ENCODE measurements at regions not wholly inside any gene's neighbourhood (a gene's known extent, or its start where the extent isn't known, plus 50 kb on each side); places are given as distances from the start of the nearest gene placed in this dataset.

- no peak for DNase-seq
These were observed 1055.8 kb upstream of the CADM2 start for GRCh38 chr3:83902787-83903533.

GRCh38 chr3:83913381-83913780 is 1045.4 kb upstream of the CADM2 start:
- DNase-seq: no peak

DNA sequence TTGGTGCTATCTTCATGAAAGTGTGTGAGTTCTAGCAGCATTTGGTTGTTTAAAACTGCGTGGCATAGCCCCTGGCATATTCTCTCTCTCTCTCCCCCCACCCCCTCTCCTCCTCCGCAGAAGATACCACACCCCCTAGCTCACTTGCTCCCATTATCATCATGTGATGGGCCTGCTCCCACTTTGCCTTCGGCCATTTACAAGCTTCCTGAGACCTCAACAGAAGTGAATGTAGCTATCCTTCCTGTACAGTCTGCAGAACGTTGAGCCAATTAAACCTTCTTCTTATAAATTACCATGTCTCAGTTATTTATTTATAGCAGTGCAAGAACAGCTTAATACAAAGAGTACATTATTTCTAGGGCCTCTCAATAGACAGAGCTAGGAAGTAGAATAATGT is 1032.5 kb upstream of the CADM2 start:
- no peak for DNase-seq

GRCh38 chr3:83928391-83928790 is 1030.4 kb upstream of the CADM2 start:
- DNase-seq: no peak

GRCh38 chr3:83928903-83929302 is 1029.9 kb upstream of the CADM2 start:
- DNase-seq: no peak

- no peak for DNase-seq
These were observed 1024.4 kb upstream of the CADM2 start for GRCh38 chr3:83934192-83935021.

DNA sequence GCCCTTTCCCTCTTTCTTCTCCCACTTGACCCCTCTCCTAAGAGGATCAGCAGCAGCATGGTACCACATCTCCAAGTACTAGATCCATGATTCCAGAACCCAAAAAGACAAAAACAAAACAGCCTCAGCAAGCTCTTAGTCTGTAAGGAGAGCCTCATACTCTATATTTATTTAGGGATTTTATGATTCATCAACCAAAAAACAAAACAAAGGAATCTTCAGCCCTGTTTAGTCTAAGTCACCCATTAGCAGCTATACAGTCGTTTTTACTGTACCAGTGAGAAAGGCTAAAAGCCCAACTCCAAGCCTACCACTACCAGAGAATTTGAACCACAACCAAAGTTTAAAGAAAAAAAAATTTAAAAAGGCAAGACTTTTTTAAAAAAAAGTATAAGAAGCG is 1020.3 kb upstream of the CADM2 start:
- no peak for DNase-seq

DNA sequence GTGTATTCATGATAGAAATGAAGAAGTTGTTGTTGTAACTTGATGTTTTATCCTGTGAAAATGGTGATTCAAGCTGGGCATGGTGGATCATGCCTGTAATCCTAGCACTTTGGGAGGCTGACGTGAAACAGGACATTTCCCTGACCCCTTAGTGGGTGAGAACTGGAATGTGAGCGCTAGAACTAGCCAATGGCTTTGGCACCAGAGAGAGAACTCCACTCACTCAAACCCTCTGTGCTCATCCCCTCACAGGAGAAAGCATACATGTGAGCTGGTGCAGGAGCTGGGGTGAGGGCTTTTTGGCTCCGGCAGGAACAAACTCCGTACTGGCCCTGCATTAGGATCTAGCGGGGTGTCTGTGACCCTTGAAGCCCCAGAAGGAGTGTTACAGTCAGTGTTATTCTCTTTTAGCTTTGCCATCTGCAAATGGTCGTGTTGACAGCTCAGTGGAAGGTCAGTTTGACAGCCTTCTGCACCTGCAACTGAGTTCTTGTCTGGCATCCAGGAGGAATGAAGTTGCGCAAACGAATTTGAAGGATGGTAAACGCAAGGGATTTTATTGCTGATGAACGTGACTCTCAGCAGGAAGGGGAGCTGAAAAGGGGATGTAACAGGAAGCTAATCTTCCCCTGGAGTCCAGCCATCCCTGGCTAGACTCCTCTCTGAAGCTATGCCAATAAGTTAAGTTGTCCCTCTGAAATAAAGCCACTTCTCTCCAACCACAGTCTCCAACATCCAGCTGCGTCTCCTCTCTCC is 1016.6 kb upstream of the CADM2 start:
- no peak for DNase-seq

DNA sequence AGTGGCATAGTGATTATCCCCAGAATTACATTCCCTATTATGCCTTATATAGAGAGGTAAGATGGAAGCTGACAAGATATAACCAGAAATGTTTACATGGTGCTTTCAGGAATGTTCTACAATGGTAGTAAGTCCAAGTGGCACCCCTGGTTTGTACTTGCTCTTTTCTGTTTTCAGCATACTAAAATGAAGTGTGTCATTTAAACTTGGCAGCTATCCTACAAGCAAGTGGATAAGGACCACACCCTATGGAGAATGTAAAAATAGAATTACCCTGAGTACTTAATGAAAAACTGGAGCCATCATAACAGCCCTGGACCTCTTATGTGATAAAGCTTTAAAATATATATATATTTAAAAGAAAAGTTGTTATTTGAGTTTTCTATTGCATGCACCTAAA is 1012.7 kb upstream of the CADM2 start:
- no peak for DNase-seq

- no peak for DNase-seq
These were observed 1012.2 kb upstream of the CADM2 start for GRCh38 chr3:83946554-83946953.

- no peak for DNase-seq
These were observed 1010.0 kb upstream of the CADM2 start for GRCh38 chr3:83948771-83949170.

DNA sequence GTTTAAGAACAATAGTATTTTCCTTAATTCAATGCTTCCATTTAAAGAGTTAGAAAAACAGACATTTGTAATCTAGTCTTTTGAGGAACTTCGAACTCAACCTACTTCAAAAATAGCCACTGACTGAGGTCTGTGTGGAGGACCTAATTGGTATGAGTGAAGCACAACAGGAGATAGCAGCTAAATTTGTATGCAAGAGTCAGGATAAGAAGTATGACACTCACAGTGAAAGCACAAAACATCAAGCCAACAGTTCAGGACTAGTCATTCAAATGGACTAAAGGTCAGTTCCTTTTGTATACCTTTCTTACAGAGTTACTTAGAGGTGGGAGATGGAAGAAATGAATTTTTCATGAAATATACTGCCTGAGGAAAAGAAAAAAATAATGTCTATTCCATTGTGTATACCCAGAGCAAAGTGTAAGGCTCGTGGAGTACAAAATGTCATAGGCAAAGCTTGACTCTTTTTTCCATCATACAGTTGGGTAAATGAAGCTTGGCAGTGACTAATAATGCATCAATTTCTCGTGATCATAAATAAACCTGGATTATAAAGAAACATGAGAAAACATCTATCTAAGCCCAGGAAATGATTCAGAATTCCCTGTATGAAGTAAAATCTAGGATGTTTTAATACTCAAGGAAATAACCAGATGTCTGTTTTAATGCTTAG is 1005.2 kb upstream of the CADM2 start:
- DNase-seq: no peak

DNA sequence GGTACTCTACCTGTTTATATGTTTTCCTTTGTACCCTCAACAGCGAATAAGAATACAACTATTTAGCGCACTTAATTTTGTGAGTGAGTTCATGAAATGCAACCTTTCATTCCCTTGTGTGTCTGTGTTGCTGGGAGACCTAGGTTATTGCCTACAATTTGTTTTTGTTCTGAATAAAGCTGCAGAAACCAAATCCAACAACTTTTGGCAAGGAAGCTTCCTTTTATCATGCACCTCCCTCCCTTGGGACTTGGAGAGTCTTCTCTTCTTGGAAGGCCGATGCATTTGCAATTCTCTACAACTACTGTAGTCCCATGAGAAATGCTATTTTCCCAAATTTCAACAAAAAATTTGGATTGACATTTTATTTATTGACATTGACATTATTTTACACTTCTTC is 1002.4 kb upstream of the CADM2 start:
- DNase-seq: no peak

- no peak for DNase-seq
These were observed 990.4 kb upstream of the CADM2 start for GRCh38 chr3:83968356-83968755.

GRCh38 chr3:83971666-83972065 is 987.1 kb upstream of the CADM2 start:
- no peak for DNase-seq

DNA sequence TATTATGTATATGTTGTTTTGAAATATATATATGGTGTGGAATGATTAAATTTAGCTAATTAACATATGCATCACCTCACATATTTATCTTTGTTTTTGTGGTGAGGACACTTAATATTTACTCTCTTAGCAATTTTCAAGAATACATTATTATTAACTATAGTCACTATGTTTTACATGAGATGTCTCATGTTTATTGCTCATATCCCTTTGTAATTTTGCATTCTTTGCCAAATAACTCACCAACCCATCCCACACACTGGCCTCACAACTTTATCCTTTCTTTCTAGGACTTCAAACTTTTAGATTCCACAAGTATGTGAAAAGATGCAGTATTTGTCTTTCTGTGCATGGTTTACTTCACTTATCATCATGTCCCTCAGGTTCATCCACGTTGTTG is 950.2 kb upstream of the CADM2 start:
- no peak for DNase-seq

DNA sequence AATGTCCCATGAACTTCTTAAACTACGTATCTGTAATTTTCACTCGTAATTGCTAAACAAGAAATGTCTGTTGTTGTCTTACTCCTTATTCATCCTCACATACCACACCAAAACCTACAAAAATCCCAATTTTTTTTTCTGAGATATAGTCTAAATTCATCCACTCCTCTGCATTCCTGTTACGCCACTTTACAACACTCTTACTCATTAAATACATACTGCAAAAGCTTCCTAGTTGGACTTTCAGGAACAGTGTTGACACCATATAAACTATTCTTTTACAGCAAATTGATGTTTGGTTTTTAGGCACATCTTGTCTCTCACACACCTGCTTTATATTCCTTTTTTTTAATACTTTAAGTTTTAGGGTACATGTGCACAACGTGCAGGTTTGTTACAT is 934.9 kb upstream of the CADM2 start:
- no peak for DNase-seq

DNA sequence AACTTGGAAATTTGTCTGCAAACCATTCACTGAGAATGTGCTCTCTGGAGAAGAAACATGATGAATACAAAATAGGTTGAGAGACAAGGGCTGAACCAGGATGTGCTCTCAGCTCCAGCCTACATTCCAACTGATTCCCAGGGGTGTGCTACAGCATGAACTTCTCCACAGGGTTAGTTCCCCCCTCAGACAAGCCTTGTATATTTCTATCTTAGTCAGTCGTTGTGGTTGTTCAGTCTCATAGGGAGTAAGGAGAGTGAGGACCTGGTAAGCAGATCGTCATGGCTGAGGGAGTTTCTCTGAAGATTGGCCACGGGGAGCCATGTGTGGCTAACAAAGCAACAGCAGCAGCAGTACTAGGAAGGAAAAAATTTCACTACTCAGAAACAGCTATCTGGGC is 919.7 kb upstream of the CADM2 start:
- no peak for DNase-seq

- peak; percentile 2 for DNase-seq
These were observed 916.2 kb upstream of the CADM2 start for GRCh38 chr3:84042399-84043106.

DNA sequence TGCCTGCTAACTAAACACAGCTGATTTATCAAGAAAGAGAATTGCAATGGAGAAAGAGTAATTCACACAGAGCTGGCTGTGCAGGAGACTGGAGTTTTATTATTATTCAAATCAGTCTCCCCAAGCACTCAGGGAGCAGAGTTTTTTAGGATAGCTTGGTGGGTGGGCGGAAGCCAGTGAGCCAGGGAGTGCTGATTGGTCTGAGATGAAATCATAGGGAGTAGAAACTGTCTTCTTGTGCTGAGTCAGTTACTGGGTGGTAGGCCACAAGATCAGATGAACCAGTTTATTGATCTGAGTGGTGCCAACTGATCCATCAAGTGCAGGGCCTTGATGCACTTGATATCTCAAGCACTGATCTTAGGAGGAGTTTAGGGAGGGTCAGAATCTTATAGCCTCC is 891.9 kb upstream of the CADM2 start:
- no peak for DNase-seq

DNA sequence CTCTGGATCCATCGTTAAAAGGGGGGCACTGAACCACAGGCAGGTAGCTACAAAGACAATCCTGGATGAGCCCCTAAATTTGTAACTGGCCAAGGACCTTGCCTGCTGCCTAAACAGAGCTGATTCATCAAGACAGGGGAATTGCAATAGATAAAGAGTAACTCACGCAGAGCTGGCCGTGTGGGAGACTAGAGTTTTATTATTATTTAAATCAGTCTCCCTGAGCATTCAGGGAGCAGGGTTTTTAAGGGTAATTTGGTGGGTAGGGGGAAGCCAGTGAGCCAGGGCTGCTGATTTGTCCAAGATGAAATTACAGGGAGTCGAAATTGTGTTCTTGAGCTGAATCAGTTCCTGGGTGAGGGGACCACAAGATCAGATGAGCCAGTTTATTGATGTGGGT is 885.1 kb upstream of the CADM2 start:
- no peak for DNase-seq

DNA sequence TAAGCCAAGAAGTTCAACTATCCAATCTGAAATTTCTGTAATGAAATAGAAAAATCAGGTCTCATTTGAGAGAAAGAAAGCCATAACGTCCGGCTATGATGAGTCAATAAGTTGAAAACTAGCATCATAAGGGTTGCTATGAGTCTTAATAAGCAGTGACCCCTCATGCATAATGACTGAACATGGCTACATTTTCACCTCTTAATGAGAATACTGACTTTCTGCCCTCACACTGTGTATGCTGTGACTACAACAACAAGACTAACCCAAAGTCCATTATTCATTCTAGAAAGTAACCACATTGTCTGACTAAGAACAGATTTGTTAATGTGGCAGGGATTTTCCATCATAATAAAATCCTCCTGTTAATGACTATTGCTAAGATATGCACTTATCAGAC is 884.0 kb upstream of the CADM2 start:
- DNase-seq: no peak
